AG04450 (cell line): ENCODE measurements at regions not wholly inside any gene's neighbourhood (a gene's known extent, or its start where the extent isn't known, plus 50 kb on each side); places are given as distances from the start of the nearest gene placed in this dataset. TPM values are rescaled to one million over a fixed set of nuclear protein-coding genes. Genes with fewer than 3 reads are reported as not detected.

Experiments used
- CTCF ChIA-PET: fragments of 300-600, 350-600 bp; formaldehyde crosslinking; extraction: SDS; loops from one replicate; lab custom pipeline; 2022; ENCODE audit warnings: antibody characterized with exemption, inconsistent platforms; lab: Charles Lee
- POLR2A ChIA-PET: fragments of 350-600 bp; formaldehyde crosslinking; extraction: SDS; loops from one replicate; lab custom pipeline; 2021; ENCODE audit warnings: antibody characterized with exemption, inconsistent platforms; lab: Yijun Ruan, JAX
- DNase-seq: peaks from one replicate; pipeline ENCODE4 v3.0.0-alpha.2; 2011; ENCODE audit warnings: low read depth, low spot score
- H3K27ac ChIP-seq: one replicate; pipeline ENCODE4 v1.5.1; 2012; ENCODE audit warnings: low read depth, low read length, control low read depth
- H3K27me3 ChIP-seq: one replicate; pipeline ENCODE4 v1.6.0; 2012; ENCODE audit warnings: low read length; ENCODE audit not compliant: control insufficient read depth, insufficient read depth
- H3K4me3 ChIP-seq: 2 replicates; pipeline ENCODE4 v1.5.1; 2011; ENCODE audit warnings: mild to moderate bottlenecking, low read depth, low read length, control low read depth
- H3K9me3 ChIP-seq: 2 replicates; pipeline ENCODE4 v1.5.1; 2012; ENCODE audit warnings: low read length; ENCODE audit not compliant: control insufficient read depth, insufficient read depth
- small RNA-seq: library from RNA; depleted of rRNA; stranded (forward); fragments of <200 nt; gene quantifications from one replicate; pipeline ENCODE3, GENCODE V24; 2012; ENCODE audit warnings: low read depth; ENCODE audit not compliant: insufficient read length
- TF ChIP-seq, protein P1 (sequence below): IDR thresholded peaks from 2 replicates; pipeline ENCODE4 v1.5.1; 2011; ENCODE audit warnings: low read depth, low read length, control low read depth, inconsistent platforms

DNA sequence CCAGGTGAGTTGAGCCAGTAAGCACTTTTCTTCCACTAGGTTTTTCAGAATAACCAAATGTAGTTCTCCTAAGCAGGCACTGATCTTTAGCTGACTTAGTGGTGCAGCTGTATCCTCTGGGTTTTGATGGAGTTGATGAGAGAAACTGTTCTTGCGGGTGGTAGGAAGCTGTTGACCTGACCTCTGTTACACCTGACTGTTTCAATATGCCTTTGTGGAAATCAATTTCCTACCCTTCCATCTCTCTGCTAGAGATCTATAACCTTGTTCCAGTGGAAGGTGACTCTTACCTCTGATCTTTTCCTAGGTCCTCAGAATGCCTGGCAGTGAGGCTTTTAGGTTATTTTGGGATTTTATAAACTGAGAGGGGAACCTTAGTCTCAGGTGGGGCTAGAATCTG, 51.6 kb upstream of the MACF1 start:
- POLR2A ChIA-PET = interaction anchor here (1.4 kb wide), 1 partner anchor 11 kb away, joined by 5 read pairs; no protein-coding TSS in a partner anchor
- Histone ChIP-seq H3K27me3 (no peaks in the 10 kb centered on the region), H3K27ac (no peak overlapping the region), H3K9me3 (no peaks in the 10 kb centered on the region; the same call in 1 of the 2 replicates), H3K4me3 (no peak overlapping the region)
- CTCF ChIA-PET = interaction anchor here (1.0 to 1.5 kb wide), 2 partner anchors 38 to 61 kb away, joined by 4 to 6 read pairs; no protein-coding TSS in a partner anchor
- no peak for DNase-seq
- TF ChIP-seq, protein P1, sequence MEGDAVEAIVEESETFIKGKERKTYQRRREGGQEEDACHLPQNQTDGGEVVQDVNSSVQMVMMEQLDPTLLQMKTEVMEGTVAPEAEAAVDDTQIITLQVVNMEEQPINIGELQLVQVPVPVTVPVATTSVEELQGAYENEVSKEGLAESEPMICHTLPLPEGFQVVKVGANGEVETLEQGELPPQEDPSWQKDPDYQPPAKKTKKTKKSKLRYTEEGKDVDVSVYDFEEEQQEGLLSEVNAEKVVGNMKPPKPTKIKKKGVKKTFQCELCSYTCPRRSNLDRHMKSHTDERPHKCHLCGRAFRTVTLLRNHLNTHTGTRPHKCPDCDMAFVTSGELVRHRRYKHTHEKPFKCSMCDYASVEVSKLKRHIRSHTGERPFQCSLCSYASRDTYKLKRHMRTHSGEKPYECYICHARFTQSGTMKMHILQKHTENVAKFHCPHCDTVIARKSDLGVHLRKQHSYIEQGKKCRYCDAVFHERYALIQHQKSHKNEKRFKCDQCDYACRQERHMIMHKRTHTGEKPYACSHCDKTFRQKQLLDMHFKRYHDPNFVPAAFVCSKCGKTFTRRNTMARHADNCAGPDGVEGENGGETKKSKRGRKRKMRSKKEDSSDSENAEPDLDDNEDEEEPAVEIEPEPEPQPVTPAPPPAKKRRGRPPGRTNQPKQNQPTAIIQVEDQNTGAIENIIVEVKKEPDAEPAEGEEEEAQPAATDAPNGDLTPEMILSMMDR = no peak

DNA sequence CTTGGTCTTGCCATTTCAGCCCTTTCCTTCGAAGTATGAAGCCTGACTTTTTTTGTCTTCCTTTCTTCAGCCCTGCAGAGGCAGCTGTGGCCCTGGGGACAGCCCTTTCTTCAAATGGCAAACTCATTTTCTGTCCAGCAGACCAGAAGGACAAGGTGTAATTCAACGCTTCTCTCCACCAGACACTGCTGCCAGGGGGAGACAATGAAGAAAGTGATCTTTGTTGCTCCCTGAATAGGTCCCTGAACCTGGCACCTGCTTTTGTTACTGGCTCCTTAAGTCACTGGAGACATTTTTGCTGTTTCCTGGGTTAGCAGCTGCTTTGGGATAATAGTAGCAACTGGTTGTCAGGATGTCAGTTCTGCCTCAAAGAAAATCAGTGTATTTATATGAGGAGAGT, 50.8 kb upstream of the MACF1 start:
- DNase-seq = no peak
- ChIA-PET CTCF (interaction anchor here (1.0 to 1.5 kb wide), 2 partner anchors 38 to 62 kb away, joined by 4 to 6 read pairs; no protein-coding TSS in a partner anchor), POLR2A (interaction anchor here (1.4 to 2.4 kb wide), 2 partner anchors 11 to 12 kb away, joined by 5 to 12 read pairs; no protein-coding TSS in a partner anchor)
- no peaks in the 10 kb centered on the region for H3K27me3 ChIP-seq
- H3K4me3 ChIP-seq = no peak overlapping the region
- peak overlapping the region; percentile 13 for H3K27ac ChIP-seq
- TF ChIP-seq, protein P1 = no peak
- H3K9me3 ChIP-seq = no peaks in the 10 kb centered on the region; the same call in 1 of the 2 replicates

DNA sequence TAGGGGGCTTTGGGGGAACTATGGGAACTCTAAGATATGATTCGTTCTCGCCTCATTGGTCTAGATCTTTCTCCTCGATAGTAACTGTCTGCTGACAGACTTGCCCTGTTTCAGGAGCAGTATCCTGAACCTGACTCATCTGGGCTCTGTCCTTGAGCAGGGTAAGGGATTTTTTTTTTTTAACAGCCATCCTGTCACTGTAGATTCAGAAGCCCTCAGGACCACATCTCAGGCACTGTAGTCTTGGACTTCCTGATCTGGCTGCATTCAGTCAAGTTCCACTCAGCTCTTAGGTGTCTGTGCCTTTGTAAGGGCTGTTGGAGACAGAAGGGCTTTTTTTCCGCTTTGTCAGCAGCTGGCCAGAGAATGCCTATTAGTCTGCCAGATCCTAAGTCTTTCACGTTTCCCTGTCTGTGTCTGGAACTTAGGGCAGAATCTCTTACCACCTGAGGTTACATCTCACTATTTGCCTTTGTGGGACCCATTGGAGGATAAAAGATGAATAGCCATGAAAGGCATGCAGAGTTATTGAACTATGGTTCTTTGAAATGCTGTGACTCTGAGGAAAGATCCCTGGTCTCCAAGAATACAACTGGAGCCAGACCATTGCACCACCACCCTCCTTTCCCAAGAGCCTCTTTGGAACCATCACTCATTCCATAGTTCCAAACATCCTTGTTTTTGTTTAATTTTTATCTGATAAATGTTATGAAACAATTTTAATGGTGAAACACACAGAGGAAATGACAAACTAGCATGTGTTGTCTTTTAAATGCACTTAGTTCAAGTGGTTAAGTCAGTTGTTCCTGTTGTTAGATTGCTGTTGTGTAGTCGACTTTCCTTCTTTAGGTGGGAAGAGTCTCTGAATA, 49.7 kb upstream of the MACF1 start:
- TF ChIP-seq, protein P1 = no peak
- peak; percentile 71 for DNase-seq
- ChIA-PET CTCF (interaction anchor here (1.1 to 1.6 kb wide), 2 partner anchors 38 to 56 kb away, joined by 3 to 7 read pairs; no protein-coding TSS in a partner anchor), POLR2A (interaction anchor here (2.4 kb wide), 1 partner anchor 13 kb away, joined by 12 read pairs; no protein-coding TSS in a partner anchor)
- Histone ChIP-seq H3K4me3 (no peak overlapping the region), H3K27me3 (no peaks in the 10 kb centered on the region), H3K27ac (peak overlapping the region; percentile 88), H3K9me3 (no peaks in the 10 kb centered on the region; the same call in 1 of the 2 replicates)

Small RNAs in the stretch of these regions (small RNA-seq; reads per million reads assigned to genes)
- gene RNA5SP44 (19.4 reads per million, percentile 79 among the genes with 10 or more reads in this experiment), gene RNU6-608P (not detected)
